A673 (cell line): ENCODE measurements at regions not wholly inside any gene's neighbourhood (a gene's known extent, or its start where the extent isn't known, plus 50 kb on each side); places are given as distances from the start of the nearest gene placed in this dataset.

ENCODE experiments used
- BruUV-seq: library from RNA; stranded (reverse); fragments of 400-500 nt; replicated peaks from 2 replicates; lab custom pipeline; 2021; lab: Mats Ljungman, UMichigan
- CTCF ChIA-PET: fragments of 300-600 bp; sonication (Branson Sonifier 250); formaldehyde crosslinking; loops from one replicate; lab custom pipeline; 2022; ENCODE audit warnings: antibody characterized with exemption; lab: Charles Lee
- POLR2A ChIA-PET: fragments of 300-600 bp; sonication (Branson Sonifier 250); formaldehyde crosslinking; loops from one replicate; lab custom pipeline; 2022; ENCODE audit warnings: antibody characterized with exemption; ENCODE audit not compliant: low non-redundant PET; lab: Charles Lee
- DNase-seq: peaks from one replicate; pipeline ENCODE4 v3.0.0-alpha.2; 2015; ENCODE audit warnings: low spot score
- H3K27ac ChIP-seq: fragments of 200-600 bp; sonication (generic); 2 replicates; pipeline ENCODE4 v1.5.1; 2016; ENCODE audit warnings: mixed run types, low read depth, mild to moderate bottlenecking, mixed read lengths, antibody characterized with exemption, low read length; ENCODE audit not compliant: poor library complexity, severe bottlenecking
- H3K27me3 ChIP-seq: fragments of 200-600 bp; sonication (generic); replicated peaks from 2 replicates; pipeline ENCODE4 v1.6.1; 2017; ENCODE audit warnings: mixed run types, low read depth, mild to moderate bottlenecking, mixed read lengths, antibody characterized with exemption, low read length; ENCODE audit not compliant: insufficient read depth, poor library complexity
- H3K36me3 ChIP-seq: fragments of 200-600 bp; sonication (generic); 2 replicates; pipeline ENCODE4 v1.6.1; 2016; ENCODE audit warnings: mixed run types, mild to moderate bottlenecking, mixed read lengths, antibody characterized with exemption, low read length; ENCODE audit not compliant: insufficient read depth, poor library complexity, severe bottlenecking
- H3K4me1 ChIP-seq: fragments of 200-600 bp; sonication (generic); 2 replicates; pipeline ENCODE4 v1.6.1; 2017; ENCODE audit warnings: mixed run types, mild to moderate bottlenecking, mixed read lengths, antibody characterized with exemption, low read length; ENCODE audit not compliant: insufficient read depth, poor library complexity, severe bottlenecking
- H3K4me3 ChIP-seq: fragments of 200-600 bp; sonication (generic); 2 replicates; pipeline ENCODE4 v1.5.1; 2016; ENCODE audit warnings: low read depth, mixed run types, mild to moderate bottlenecking, mixed read lengths, low read length; ENCODE audit not compliant: poor library complexity, severe bottlenecking
- H3K9me3 ChIP-seq: fragments of 200-600 bp; sonication (generic); 2 replicates; pipeline ENCODE4 v1.6.1; 2016; ENCODE audit warnings: mixed run types, low read depth, mild to moderate bottlenecking, mixed read lengths, antibody characterized with exemption, low read length; ENCODE audit not compliant: poor library complexity, severe bottlenecking
- CTCF ChIP-seq: fragments of 300-800, 200-600 bp; sonication (generic); conservative IDR thresholded peaks from 2 replicates; pipeline ENCODE4 v1.5.1; 2017; ENCODE audit warnings: low read depth, mild to moderate bottlenecking, antibody characterized with exemption, low read length, moderate library complexity, mixed read lengths
- EZH2 ChIP-seq: fragments of 200-600 bp; sonication (generic); IDR thresholded peaks from 2 replicates; pipeline ENCODE4 v1.6.1; 2017; ENCODE audit warnings: borderline replicate concordance, low read depth, mild to moderate bottlenecking, mixed read lengths, antibody characterized with exemption, low read length; ENCODE audit not compliant: poor library complexity, severe bottlenecking
- intact Hi-C: fragments of 100-400 bp; cut with micrococcal nuclease; formaldehyde crosslinking; loops from one replicate; pipeline ENCODE4 v1.10.0; 2022; ENCODE audit not compliant: unreplicated experiment

GRCh38 chr4:14693728-14694127 is 308.6 kb upstream of the CPEB2 start:
- H3K27me3 ChIP-seq: no peaks in the 10 kb centered on the region
- intact Hi-C loops: no loop called here
- no peak overlapping the region for H3K27ac ChIP-seq
- H3K4me1 ChIP-seq: peaks cover 17% of the 10 kb centered on the region
- CTCF ChIA-PET: no interaction called here
- no peak for DNase-seq
- no peaks in the 10 kb centered on the region for H3K36me3 ChIP-seq
- H3K9me3 ChIP-seq: peaks cover 3% of the 10 kb centered on the region
- no peak for TF ChIP-seq CTCF
- no peak for TF ChIP-seq EZH2
- BruUV-seq: no TSS peak
- POLR2A ChIA-PET: no interaction called here
- H3K4me3 ChIP-seq: no peak overlapping the region

GRCh38 chr4:14695095-14695845 is 307.0 kb upstream of the CPEB2 start:
- TF ChIP-seq EZH2 (no peak), CTCF (no peak)
- intact Hi-C loops: no loop called here
- DNase-seq: peak; percentile 54
- Histone ChIP-seq H3K27ac (peak overlapping the region; percentile 29), H3K36me3 (no peaks in the 10 kb centered on the region), H3K27me3 (no peaks in the 10 kb centered on the region), H3K9me3 (peaks cover 3% of the 10 kb centered on the region), H3K4me3 (no peak overlapping the region), H3K4me1 (peaks cover 17% of the 10 kb centered on the region)
- CTCF ChIA-PET: no interaction called here
- POLR2A ChIA-PET: no interaction called here
- BruUV-seq: no TSS peak

GRCh38 chr4:14700083-14700482 is 302.2 kb upstream of the CPEB2 start:
- H3K4me3 ChIP-seq: no peak overlapping the region
- no peak overlapping the region for H3K27ac ChIP-seq
- TF ChIP-seq CTCF: 0 out of 2 replicates have a peak, but pooled peaks have one; percentile 23
- no peak for TF ChIP-seq EZH2
- ChIA-PET POLR2A (no interaction called here), CTCF (no interaction called here)
- H3K9me3 ChIP-seq: no peaks in the 10 kb centered on the region
- peaks cover 3% of the 10 kb centered on the region for H3K4me1 ChIP-seq
- DNase-seq: no peak
- no peaks in the 10 kb centered on the region for H3K27me3 ChIP-seq
- intact Hi-C loops: no loop called here
- H3K36me3 ChIP-seq: no peaks in the 10 kb centered on the region
- BruUV-seq: no TSS peak
